HCT116 (cell line): ENCODE measurements at regions not wholly inside any gene's neighbourhood (a gene's known extent, or its start where the extent isn't known, plus 50 kb on each side); places are given as distances from the start of the nearest gene placed in this dataset.

Source experiments
- EZH2phosphoT487 ChIP-seq: fragments of 200-600 bp; IDR thresholded peaks from 2 replicates; pipeline ENCODE4 v1.6.1; 2018; ENCODE audit warnings: antibody characterized with exemption, borderline replicate concordance
- POLR2AphosphoS5 ChIP-seq: IDR thresholded peaks from 2 replicates; pipeline ENCODE4 v1.6.1; 2011; ENCODE audit warnings: mild to moderate bottlenecking, low read depth, low read length, moderate library complexity
- REST ChIP-seq: IDR thresholded peaks from 2 replicates; pipeline ENCODE4 v1.6.1; 2012; ENCODE audit warnings: low read depth
- TF ChIP-seq, protein P1 (sequence below), 3 experiments: fragments of 200-600 bp in 1 of 3; sonication (generic) in 1 of 3; IDR thresholded peaks in 2 of 3; conservative IDR thresholded peaks in 1 of 3; 2 replicates each; pipeline ENCODE4 v1.5.1; 2012 to 2017; ENCODE audit warnings: low read depth in 2 of 3, low read length in 2 of 3, antibody characterized with exemption in 1 of 3, borderline replicate concordance in 1 of 3, control low read depth in 1 of 3, mild to moderate bottlenecking in 1 of 3, mixed read lengths in 1 of 3, mixed run types in 1 of 3, moderate library complexity in 1 of 3; ENCODE audit not compliant: insufficient read depth in 1 of 3

DNA sequence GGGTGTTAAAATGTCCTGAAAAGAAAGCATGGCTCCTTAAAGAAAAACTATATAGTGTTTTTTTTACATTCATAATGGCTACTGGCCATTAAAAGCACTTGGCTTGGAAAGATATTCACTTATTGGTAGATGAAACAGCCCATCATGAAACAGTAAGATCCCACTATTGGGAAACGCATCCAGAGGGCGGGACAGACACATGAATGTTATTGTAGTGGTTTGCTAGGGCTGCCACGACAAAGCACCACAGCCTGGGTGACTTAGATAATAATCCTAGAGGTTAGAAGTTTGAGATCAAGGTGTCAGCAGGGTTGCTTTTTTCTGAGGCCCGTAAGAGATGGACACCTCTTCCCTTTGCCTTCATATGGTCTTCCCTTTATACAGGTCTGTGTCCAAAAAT, 139.4 kb upstream of the ANKH start:
- no peak for TF ChIP-seq POLR2AphosphoS5
- TF ChIP-seq, protein P1, sequence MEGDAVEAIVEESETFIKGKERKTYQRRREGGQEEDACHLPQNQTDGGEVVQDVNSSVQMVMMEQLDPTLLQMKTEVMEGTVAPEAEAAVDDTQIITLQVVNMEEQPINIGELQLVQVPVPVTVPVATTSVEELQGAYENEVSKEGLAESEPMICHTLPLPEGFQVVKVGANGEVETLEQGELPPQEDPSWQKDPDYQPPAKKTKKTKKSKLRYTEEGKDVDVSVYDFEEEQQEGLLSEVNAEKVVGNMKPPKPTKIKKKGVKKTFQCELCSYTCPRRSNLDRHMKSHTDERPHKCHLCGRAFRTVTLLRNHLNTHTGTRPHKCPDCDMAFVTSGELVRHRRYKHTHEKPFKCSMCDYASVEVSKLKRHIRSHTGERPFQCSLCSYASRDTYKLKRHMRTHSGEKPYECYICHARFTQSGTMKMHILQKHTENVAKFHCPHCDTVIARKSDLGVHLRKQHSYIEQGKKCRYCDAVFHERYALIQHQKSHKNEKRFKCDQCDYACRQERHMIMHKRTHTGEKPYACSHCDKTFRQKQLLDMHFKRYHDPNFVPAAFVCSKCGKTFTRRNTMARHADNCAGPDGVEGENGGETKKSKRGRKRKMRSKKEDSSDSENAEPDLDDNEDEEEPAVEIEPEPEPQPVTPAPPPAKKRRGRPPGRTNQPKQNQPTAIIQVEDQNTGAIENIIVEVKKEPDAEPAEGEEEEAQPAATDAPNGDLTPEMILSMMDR (IDR thresholded peaks at IDR 0.05 in 2 of 3, conservative IDR thresholded peaks at IDR 0.05 in 1 of 3; ENCODE audit: borderline replicate concordance in 1 of 3, insufficient read depth in 1 of 3, low read depth in 2 of 3, low read length in 2 of 3): no peak
- no peak for TF ChIP-seq EZH2phosphoT487
- TF ChIP-seq REST: no peak
